ENCODE measurements at regions not wholly inside any gene's neighbourhood (a gene's known extent, or its start where the extent isn't known, plus 50 kb on each side); places are given as distances from the start of the nearest gene placed in this dataset.

GRCh38 chr1:201710632-201711597 is 118.0 kb upstream of the IPO9 start:
- TF ChIP-seq CTCF (conservative IDR thresholded peaks at IDR 0.05; ENCODE audit: low read depth, low read length): no peak
- no peak for DNase-seq (ENCODE audit: low read depth)
- H3K4me3 ChIP-seq (ENCODE audit: low read length): no peak overlapping the region

DNA sequence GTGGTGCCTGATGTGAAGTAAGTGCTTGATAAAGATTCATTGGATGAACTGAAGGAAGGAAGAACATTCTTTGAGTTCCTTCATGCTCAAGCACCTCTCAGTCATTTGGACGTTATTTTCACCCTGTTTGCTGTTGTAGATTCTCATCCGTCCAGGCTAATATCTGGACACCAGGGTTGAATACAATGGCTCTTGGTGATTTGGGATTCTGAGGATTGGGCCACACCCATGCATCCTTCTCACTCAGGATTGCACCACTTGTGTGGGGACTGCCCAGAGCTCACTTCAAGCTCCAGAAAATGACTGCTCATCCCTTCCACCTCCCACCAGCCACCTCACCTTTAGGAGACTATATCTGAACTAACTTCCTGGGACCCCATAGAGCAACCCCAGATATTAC is 117.1 kb upstream of the IPO9 start:
- no peak for DNase-seq (ENCODE audit: low read depth)
- TF ChIP-seq CTCF (conservative IDR thresholded peaks at IDR 0.05; ENCODE audit: low read depth, low read length): no peak
- no peak overlapping the region for H3K4me3 ChIP-seq (ENCODE audit: low read length)

DNA sequence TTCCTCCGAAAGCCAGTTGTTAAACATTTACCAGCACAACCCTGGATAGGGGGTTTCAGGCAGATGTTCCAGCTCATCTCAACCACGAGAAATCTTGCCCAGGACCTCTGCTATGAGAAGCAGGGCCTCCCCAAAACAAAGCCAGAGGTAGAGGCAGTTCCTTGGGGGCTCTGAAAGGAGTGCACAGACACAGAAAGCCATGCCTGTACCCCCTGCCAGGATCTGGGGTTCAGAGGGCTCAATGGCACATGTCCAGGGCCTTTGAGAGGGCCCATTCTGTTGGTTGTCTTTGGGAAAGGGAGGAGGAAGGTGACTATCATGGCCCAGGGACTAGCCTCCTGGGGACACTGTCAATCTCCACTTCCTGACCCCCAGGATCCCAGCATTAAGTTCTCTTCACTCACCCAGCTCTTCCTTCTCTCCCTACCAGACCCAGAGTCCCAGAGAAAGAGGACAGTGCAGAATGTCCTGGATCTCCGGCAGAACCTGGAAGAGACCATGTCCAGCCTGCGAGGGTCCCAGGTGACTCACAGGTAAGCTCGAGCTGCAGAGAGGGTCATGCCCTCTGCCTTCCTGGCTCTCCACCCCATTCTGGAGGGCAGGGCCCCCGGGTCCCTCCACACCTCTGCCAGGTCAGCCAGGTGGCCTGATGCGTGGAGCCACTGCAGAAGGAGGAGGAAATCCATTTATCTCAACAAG is 116.4 kb upstream of the IPO9 start:
- H3K4me3 ChIP-seq (ENCODE audit: low read length): no peak overlapping the region
- no peak for DNase-seq (ENCODE audit: low read depth)
- no peak for TF ChIP-seq CTCF (conservative IDR thresholded peaks at IDR 0.05; ENCODE audit: low read depth, low read length)

DNA sequence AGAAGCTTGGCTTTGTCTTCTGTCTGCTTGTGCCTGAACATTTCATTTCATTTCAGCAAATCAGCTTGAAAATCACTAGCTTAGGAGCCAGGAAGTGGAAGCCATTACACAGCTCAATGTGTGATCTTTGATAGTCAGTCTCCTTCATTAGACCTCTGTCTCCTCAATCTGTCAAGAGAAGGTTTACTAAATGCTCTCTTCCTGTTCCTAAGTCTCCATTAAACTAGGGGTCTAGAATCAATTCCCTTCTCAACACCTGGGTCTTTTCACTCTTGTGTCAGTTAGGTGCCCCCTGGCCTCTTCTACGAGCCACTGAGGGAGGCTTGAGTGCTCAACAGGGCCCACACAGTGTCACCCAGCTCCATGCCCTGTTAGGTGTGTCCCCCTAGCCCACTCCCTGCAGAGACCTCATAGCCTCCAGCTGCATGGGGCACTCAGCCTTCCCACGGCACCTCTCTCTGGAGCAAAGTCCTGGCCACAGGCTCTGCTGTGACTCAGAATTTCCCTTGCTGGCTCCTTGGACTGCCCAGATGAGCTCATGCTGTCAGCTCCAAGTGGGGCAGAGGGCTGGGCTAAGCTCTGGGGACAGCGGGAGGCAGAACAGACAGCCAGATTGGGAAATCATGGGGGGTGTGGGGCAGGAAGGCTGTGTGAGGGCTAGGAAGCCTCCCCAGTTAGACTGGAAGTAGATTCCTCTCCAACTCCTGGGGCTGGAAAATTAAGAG is 115.7 kb upstream of the IPO9 start:
- TF ChIP-seq CTCF (conservative IDR thresholded peaks at IDR 0.05; ENCODE audit: low read depth, low read length): no peak
- peak; percentile 92 for DNase-seq (ENCODE audit: low read depth)
- H3K4me3 ChIP-seq (ENCODE audit: low read length): no peak overlapping the region

GRCh38 chr1:201714542-201715329 is 114.2 kb upstream of the IPO9 start:
- no peak overlapping the region for H3K4me3 ChIP-seq (ENCODE audit: low read length)
- DNase-seq (ENCODE audit: low read depth): peak; percentile 99
- no peak for TF ChIP-seq CTCF (conservative IDR thresholded peaks at IDR 0.05; ENCODE audit: low read depth, low read length)

- TF ChIP-seq CTCF (conservative IDR thresholded peaks at IDR 0.05; ENCODE audit: low read depth, low read length): no peak
- H3K4me3 ChIP-seq (ENCODE audit: low read length): no peak overlapping the region
- no peak for DNase-seq (ENCODE audit: low read depth)
These were observed 113.6 kb upstream of the IPO9 start for GRCh38 chr1:201715351-201715750.
